Stomach (tissue), 8 donors: ENCODE measurements at regions not wholly inside any gene's neighbourhood (a gene's known extent, or its start where the extent isn't known, plus 50 kb on each side); places are given as distances from the start of the nearest gene placed in this dataset.
"Not testable (repeated sequence)": the region's sequence is repeated elsewhere in the genome, so short reads cannot be mapped to it uniquely, and the experiment has no call there.

Experiments
- DNase-seq, 2 donors: peaks; one replicate each; pipeline versions ENCODE4 v3.0.0 to v3.0.0-alpha.2; 2013 to 2019
- H3K27ac ChIP-seq, 5 donors: fragments of 200-600 bp in 4 of 5; sonication (generic) in 4 of 5; one replicate each; pipeline ENCODE4 v1.5.1; 2013 to 2019; ENCODE audit warnings: mild to moderate bottlenecking in 1 of 5, moderate library complexity in 1 of 5
- H3K27me3 ChIP-seq, 3 donors: fragments of 200-600 bp; sonication (generic); one replicate each; pipeline ENCODE4 v1.5.1; 2017 to 2019; ENCODE audit warnings: mixed run types in 1 of 3
- H3K36me3 ChIP-seq, 4 donors: fragments of 200-600 bp; sonication (generic); 1 replicate in 3 of 4; 2 replicates in 1 of 4; pipeline ENCODE4 v1.5.1; 2016 to 2019
- H3K4me1 ChIP-seq, 4 donors: fragments of 200-600 bp; sonication (generic); one replicate each; pipeline ENCODE4 v1.5.1; 2016 to 2019
- H3K4me3 ChIP-seq, 4 donors: fragments of 200-600 bp; sonication (generic) in 3 of 4; one replicate each; pipeline ENCODE4 v1.5.1; 2016 to 2019; ENCODE audit warnings: mild to moderate bottlenecking in 1 of 4
- H3K9me3 ChIP-seq, 4 donors: fragments of 200-600 bp; sonication (generic); one replicate each; pipeline ENCODE4 v1.5.1; 2016 to 2019
- EP300 ChIP-seq: sonication (generic); formaldehyde crosslinking; IDR thresholded peaks from one replicate; pipeline ENCODE4 v1.6.1; 2017; ENCODE audit warnings: antibody characterized with exemption
- POLR2A ChIP-seq, 4 donors: fragments of 450-650 bp; IDR thresholded peaks; one replicate each; pipeline ENCODE4 v1.6.1; 2016; ENCODE audit warnings: antibody characterized with exemption in 4 of 4, control low read depth in 2 of 4, mild to moderate bottlenecking in 1 of 4, moderate library complexity in 1 of 4
- POLR2AphosphoS5 ChIP-seq, 3 donors: sonication (generic); formaldehyde crosslinking; IDR thresholded peaks; one replicate each; pipeline ENCODE4 v1.6.1; 2016; ENCODE audit warnings: antibody characterized with exemption in 3 of 3
- WGBS, 5 donors: extraction: QIAGEN DNeasy Blood & Tissue Kit in 3 of 5; methylation state at CpG; one replicate each; pipeline versions ENCODE4 v1.1.5 to v1.1.7; 2013 to 2018; 5-methylcytosine and 5-hydroxymethylcytosine counted together
- intact Hi-C: fragments of 100-400 bp; cut with DNase I; formaldehyde crosslinking; loops from one replicate; pipeline ENCODE4 v1.15.1; 2023; ENCODE audit warnings: low total_unique reads
- TF ChIP-seq, protein P1 (sequence below), 7 experiments: fragments of 450-650 bp in 4 of 7; fragments of 200-600 bp in 3 of 7; sonication (generic) in 3 of 7; IDR thresholded peaks; one replicate each; pipeline ENCODE4 v1.5.1; 2016 to 2019; ENCODE audit warnings: antibody characterized with exemption in 7 of 7, control low read depth in 2 of 7, mild to moderate bottlenecking in 1 of 7
- donor health status: healthy with polysubstance abuse.
- donor health status: Bipolar disorder and iron deficiency.
- donor health status: healthy.

DNA sequence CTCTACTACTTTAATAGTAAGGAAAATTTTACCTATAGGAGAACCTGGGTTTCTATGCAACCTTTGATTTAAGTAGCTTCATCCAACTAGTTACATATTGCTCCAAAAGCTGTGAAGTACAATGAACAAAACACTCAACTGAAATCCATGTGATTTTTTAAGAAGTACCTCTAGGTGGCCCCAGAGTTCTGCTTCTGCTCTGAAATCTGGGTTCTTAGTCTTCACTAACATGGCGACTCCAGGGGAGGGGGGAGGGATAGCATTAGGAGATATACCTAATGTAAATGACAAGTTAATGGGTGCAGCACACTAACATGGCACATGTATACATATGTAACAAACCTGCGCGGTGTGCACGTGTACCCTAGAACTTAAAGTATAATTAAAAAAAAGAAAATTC, 73.4 kb upstream of the MAGEB2 start:
- H3K27me3 ChIP-seq = no peaks in the 10 kb centered on the region
- no peaks in the 10 kb centered on the region for H3K4me1 ChIP-seq
- no peak overlapping the region for H3K27ac ChIP-seq
- H3K9me3 ChIP-seq = no peaks in the 10 kb centered on the region
- no peak overlapping the region for H3K4me3 ChIP-seq
- intact Hi-C loops = no loop called here
- H3K36me3 ChIP-seq = no peaks in the 10 kb centered on the region
- TF ChIP-seq POLR2AphosphoS5 (IDR thresholded peaks at IDR 0.05) = no peak
- no peak for TF ChIP-seq POLR2A (IDR thresholded peaks at IDR 0.05)
- TF ChIP-seq EP300 = no peak
- WGBS, 5 donors = 19 to 43% (median 25%) methylated on average over 4 of the region's 4 CpGs
- DNase-seq = peak in 1 of 2 donors; percentile 23

DNA sequence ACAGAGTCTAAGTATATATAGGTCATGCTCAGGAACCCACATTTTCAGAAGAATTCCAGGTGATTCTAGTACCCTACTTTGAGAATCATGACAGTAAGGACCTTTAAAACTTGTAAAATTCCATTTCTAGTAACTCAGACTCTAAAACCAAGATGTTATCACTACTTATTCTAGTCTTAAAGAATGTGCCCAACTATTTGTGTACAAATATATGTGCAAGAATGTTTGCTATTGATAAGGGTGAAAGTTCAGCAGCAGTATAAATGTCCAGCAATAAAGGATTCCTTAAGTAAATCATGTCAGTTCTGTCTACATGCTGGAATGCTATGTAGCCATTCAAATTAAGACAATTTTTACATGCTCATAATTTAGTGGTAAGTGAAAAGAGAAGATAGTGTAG, 71.1 kb upstream of the MAGEB2 start:
- Histone ChIP-seq H3K36me3 (no peaks in the 10 kb centered on the region), H3K4me3 (no peak overlapping the region), H3K9me3 (no peaks in the 10 kb centered on the region), H3K27me3 (peaks cover 0 to 5% (median 0%) of the 10 kb centered on the region in 3 donors), H3K4me1 (no peaks in the 10 kb centered on the region), H3K27ac (no peak overlapping the region)
- DNase-seq = no peak
- no peak for TF ChIP-seq EP300
- TF ChIP-seq, protein P1, sequence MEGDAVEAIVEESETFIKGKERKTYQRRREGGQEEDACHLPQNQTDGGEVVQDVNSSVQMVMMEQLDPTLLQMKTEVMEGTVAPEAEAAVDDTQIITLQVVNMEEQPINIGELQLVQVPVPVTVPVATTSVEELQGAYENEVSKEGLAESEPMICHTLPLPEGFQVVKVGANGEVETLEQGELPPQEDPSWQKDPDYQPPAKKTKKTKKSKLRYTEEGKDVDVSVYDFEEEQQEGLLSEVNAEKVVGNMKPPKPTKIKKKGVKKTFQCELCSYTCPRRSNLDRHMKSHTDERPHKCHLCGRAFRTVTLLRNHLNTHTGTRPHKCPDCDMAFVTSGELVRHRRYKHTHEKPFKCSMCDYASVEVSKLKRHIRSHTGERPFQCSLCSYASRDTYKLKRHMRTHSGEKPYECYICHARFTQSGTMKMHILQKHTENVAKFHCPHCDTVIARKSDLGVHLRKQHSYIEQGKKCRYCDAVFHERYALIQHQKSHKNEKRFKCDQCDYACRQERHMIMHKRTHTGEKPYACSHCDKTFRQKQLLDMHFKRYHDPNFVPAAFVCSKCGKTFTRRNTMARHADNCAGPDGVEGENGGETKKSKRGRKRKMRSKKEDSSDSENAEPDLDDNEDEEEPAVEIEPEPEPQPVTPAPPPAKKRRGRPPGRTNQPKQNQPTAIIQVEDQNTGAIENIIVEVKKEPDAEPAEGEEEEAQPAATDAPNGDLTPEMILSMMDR (IDR thresholded peaks at IDR 0.05) = no peak
- TF ChIP-seq POLR2A (IDR thresholded peaks at IDR 0.05) = no peak
- TF ChIP-seq POLR2AphosphoS5 (IDR thresholded peaks at IDR 0.05) = no peak
- intact Hi-C loops = no loop called here

DNA sequence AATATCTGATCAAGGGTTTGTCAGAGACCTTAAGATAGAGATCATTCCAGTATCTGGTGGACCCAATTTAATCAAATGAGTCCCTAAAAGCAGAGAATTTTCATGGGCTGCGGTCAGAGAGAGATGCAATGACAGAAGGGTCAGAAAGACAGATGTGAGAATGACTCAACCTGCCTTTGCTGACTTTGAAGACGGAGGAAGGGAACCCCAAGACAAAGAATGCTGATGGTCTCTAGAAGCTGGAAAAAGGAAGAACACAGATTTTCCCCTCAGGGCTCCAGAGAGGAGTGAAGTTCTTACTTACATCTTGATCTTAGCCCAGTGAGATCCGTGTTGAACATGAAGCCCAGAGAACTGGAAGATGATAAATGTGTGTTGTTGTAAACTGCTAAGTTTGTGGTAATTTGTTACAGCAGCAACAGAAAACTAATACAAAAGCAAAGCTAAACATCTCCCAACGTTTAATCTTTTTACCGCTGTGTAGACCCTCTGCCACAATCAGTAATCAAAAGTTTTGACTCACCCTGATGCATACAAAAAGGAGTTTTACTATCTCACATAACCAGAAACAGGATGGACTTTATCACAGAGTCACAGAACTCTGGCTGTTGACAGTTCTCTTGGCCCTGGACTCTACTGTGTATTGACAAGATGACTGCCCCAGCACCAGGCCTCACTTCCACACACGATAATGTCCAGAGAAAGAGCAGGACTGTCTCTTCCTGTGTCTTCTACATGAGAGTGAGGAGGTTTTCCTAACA, 70.2 kb upstream of the MAGEB2 start:
- TF ChIP-seq EP300 = no peak
- TF ChIP-seq POLR2A (IDR thresholded peaks at IDR 0.05) = no peak
- TF ChIP-seq, protein P1 (IDR thresholded peaks at IDR 0.05) = no peak
- TF ChIP-seq POLR2AphosphoS5 (IDR thresholded peaks at IDR 0.05) = no peak
- no peak for DNase-seq
- Histone ChIP-seq H3K36me3 (no peaks in the 10 kb centered on the region), H3K27ac (no peak overlapping the region), H3K9me3 (no peaks in the 10 kb centered on the region), H3K4me1 (no peaks in the 10 kb centered on the region), H3K4me3 (no peak overlapping the region), H3K27me3 (peaks cover 0 to 5% (median 0%) of the 10 kb centered on the region in 3 donors)
- intact Hi-C loops = no loop called here
- WGBS, 5 donors = 67 to 84% (median 74%) methylated on average over 6 of the region's 6 CpGs

DNA sequence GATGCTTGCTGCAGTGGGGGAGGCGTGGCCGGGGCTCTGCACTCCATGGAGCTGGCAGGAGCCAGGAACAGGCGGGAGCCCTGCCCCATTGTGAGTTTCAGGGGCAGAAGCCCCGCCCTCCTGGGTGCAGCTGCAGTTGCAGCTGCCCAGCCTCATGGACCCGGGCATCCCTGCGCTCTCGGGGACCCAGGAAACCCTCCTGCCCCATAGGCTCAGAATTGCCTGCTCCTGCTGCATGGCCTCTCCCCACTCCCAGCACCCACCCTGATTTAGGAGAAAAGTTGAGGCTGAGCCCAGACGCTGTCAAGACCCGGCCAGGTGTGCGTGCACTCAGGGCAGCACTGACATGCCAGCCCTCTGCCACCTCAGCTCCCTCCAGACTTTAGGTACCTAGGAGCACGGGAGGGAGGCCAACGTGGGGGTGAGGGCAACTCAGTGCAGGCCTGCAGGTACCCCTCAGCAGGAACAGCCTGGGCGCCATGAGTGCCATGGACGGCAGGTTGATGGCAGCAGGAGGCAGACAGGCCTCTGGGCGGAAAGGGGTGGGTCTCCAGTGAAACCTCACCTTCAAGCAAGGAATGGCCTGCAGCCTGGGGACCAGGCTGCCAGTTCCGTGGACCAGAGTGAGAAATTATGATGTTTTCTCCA, 67.2 kb upstream of the MAGEB2 start:
- no peaks in the 10 kb centered on the region for H3K4me1 ChIP-seq
- 77 to 93% (median 84%) methylated on average over 11 to 16 of the region's 16 CpGs; no CpG with 5 or more reads in 1 of the 5 donors for whole genome bisulfite sequencing, 5 donors
- intact Hi-C loops = no loop called here
- TF ChIP-seq EP300 (no peak), POLR2AphosphoS5 (IDR thresholded peaks at IDR 0.05) (no peak), POLR2A (IDR thresholded peaks at IDR 0.05) (no peak)
- TF ChIP-seq, protein P1 (IDR thresholded peaks at IDR 0.05) = no peak
- H3K4me3 ChIP-seq = no peak overlapping the region
- no peak overlapping the region for H3K27ac ChIP-seq
- H3K36me3 ChIP-seq = no peaks in the 10 kb centered on the region
- peaks cover 0 to 5% (median 0%) of the 10 kb centered on the region in 3 donors for H3K27me3 ChIP-seq
- no peaks in the 10 kb centered on the region for H3K9me3 ChIP-seq
- no peak for DNase-seq

DNA sequence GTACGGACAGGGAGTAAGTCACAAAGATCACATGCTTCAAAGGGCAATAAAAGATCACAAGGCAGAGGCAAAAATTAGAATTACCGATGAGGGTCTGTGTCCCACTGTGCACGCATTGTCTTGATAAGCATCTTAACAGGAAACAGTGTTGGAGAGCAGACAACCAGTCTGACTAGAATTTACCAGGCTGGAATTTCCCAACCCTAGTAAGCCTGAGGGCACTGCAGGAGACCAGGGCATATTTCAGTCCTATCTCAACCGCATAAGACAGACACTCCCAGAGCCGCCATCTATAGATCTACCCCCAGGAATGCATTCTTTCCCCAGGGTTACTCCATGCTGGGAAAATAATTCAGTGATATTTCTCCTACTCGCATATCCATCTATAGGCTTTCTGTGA, 66.2 kb upstream of the MAGEB2 start:
- H3K4me1 ChIP-seq, H3K27ac ChIP-seq, DNase-seq, H3K27me3 ChIP-seq, intact Hi-C loops, H3K4me3 ChIP-seq, H3K9me3 ChIP-seq, H3K36me3 ChIP-seq: not testable (repeated sequence)
- 67 to 82% (median 74%) methylated on average over 6 of the region's 6 CpGs for WGBS, 5 donors
